Natural killer cell (primary cell): ENCODE measurements at regions not wholly inside any gene's neighbourhood (a gene's known extent, or its start where the extent isn't known, plus 50 kb on each side); places are given as distances from the start of the nearest gene placed in this dataset.

Experiments used
- ATAC-seq, 3 donors: fragments of 150-1000 bp in 2 of 3; fragments of 200-7000 bp in 1 of 3; cut with Tn5 transposase; 1 replicate in 1 of 3; 2 replicates in 2 of 3; pipeline ENCODE4 v1.10.0; 2021; ENCODE audit warnings: mild to moderate bottlenecking in 2 of 3, moderate library complexity in 2 of 3
- DNase-seq, 2 donors: peaks; one replicate each; pipeline versions ENCODE4 v3.0.0 to v3.0.0-alpha.2; 2013 to 2021; ENCODE audit warnings: mixed read lengths in 1 of 2
- H3K27ac ChIP-seq: one replicate; pipeline ENCODE4 v1.5.1; 2013; ENCODE audit warnings: mild to moderate bottlenecking, low read length
- H3K27me3 ChIP-seq: one replicate; pipeline ENCODE4 v1.6.1; 2013; ENCODE audit warnings: low read length; ENCODE audit not compliant: control insufficient read depth, insufficient read depth
- H3K36me3 ChIP-seq: one replicate; pipeline ENCODE4 v1.6.1; 2013; ENCODE audit warnings: low read length; ENCODE audit not compliant: control insufficient read depth, insufficient read depth
- H3K4me1 ChIP-seq: one replicate; pipeline ENCODE4 v1.6.1; 2013; ENCODE audit warnings: low read length; ENCODE audit not compliant: control insufficient read depth, insufficient read depth
- H3K4me3 ChIP-seq: one replicate; pipeline ENCODE4 v1.5.1; 2013; ENCODE audit warnings: low read length
- H3K9me3 ChIP-seq: one replicate; pipeline ENCODE4 v1.6.1; 2013; ENCODE audit warnings: low read length; ENCODE audit not compliant: control insufficient read depth, insufficient read depth
- H3K27ac Mint-ChIP-seq, 2 donors: one replicate each; pipeline ENCODE4 v1.8.0; 2022; ENCODE audit warnings: mild to moderate bottlenecking in 2 of 2, mixed read lengths in 2 of 2, moderate library complexity in 1 of 2
- H3K27me3 Mint-ChIP-seq, 2 donors: one replicate each; pipeline ENCODE4 v1.8.0; 2022; ENCODE audit warnings: low read depth in 2 of 2, mixed read lengths in 2 of 2
- H3K36me3 Mint-ChIP-seq: one replicate; pipeline ENCODE4 v1.8.0; 2022; ENCODE audit warnings: mixed read lengths
- H3K4me1 Mint-ChIP-seq, 2 donors: one replicate each; pipeline ENCODE4 v1.8.0; 2022; ENCODE audit warnings: mixed read lengths in 2 of 2
- H3K4me3 Mint-ChIP-seq: one replicate; pipeline ENCODE4 v1.8.0; 2022; ENCODE audit warnings: mild to moderate bottlenecking, moderate library complexity, mixed read lengths
- H3K9me3 Mint-ChIP-seq, 2 donors: one replicate each; pipeline ENCODE4 v1.8.0; 2022; ENCODE audit warnings: mixed read lengths in 2 of 2
- CTCF ChIP-seq: fragments of 200-600 bp; IDR thresholded peaks from one replicate; pipeline ENCODE4 v1.8.0; 2022; ENCODE audit warnings: antibody characterized with exemption
- WGBS: methylation state at CpG from one replicate; pipeline ENCODE4 v1.1.7; 2013; ENCODE audit warnings: missing lambda C conversion rate; ENCODE audit not compliant: insufficient coverage; 5-methylcytosine and 5-hydroxymethylcytosine counted together
- intact Hi-C: fragments of 100-400 bp; cut with micrococcal nuclease; formaldehyde crosslinking; loops from one replicate; pipeline ENCODE4 v1.14.2; 2022

- Mint-ChIP-seq H3K4me1 (no peaks in the 10 kb centered on the region), H3K27me3 (peaks cover 0 to 11% of the 10 kb centered on the region in 2 donors), H3K4me3 (no peak overlapping the region), H3K9me3 (no peaks in the 10 kb centered on the region), H3K36me3 (no peaks in the 10 kb centered on the region), H3K27ac (no peak overlapping the region)
- Histone ChIP-seq H3K9me3 (no peaks in the 10 kb centered on the region), H3K27me3 (no peaks in the 10 kb centered on the region), H3K4me1 (no peaks in the 10 kb centered on the region), H3K36me3 (no peaks in the 10 kb centered on the region), H3K4me3 (no peak overlapping the region), H3K27ac (no peak overlapping the region)
- WGBS = 47% methylated on average over 2 of the region's 2 CpGs
- TF ChIP-seq CTCF = no peak
- DNase-seq (no peak), ATAC-seq (no peak)
- intact Hi-C loops = no loop called here
Measured at GRCh38 chr5:67395790-67396418, 199.3 kb upstream of the CD180 start.

- no peaks in the 10 kb centered on the region for H3K27me3 ChIP-seq
- no peaks in the 10 kb centered on the region for H3K36me3 ChIP-seq
- DNase-seq (no peak), ATAC-seq (no peak)
- H3K27ac Mint-ChIP-seq = no peak overlapping the region
- H3K4me3 ChIP-seq = no peak overlapping the region
- H3K4me3 Mint-ChIP-seq = no peak overlapping the region
- TF ChIP-seq CTCF = no peak
- no peak overlapping the region for H3K27ac ChIP-seq
- H3K4me1 ChIP-seq = no peaks in the 10 kb centered on the region
- no peaks in the 10 kb centered on the region for H3K36me3 Mint-ChIP-seq
- intact Hi-C loops = no loop called here
- peaks cover 0 to 11% of the 10 kb centered on the region in 2 donors for H3K27me3 Mint-ChIP-seq
- H3K4me1 Mint-ChIP-seq = no peaks in the 10 kb centered on the region
- no peaks in the 10 kb centered on the region for H3K9me3 ChIP-seq
- no peaks in the 10 kb centered on the region for H3K9me3 Mint-ChIP-seq
Measured at GRCh38 chr5:67393211-67393610, 196.6 kb upstream of the CD180 start.

GRCh38 chr5:67390935-67391334 is 194.3 kb upstream of the CD180 start:
- H3K27me3 ChIP-seq = no peaks in the 10 kb centered on the region
- intact Hi-C loops = no loop called here
- Mint-ChIP-seq H3K27me3 (peaks cover 0 to 11% of the 10 kb centered on the region in 2 donors), H3K4me1 (no peaks in the 10 kb centered on the region), H3K4me3 (no peak overlapping the region), H3K36me3 (no peaks in the 10 kb centered on the region), H3K27ac (no peak overlapping the region), H3K9me3 (no peaks in the 10 kb centered on the region)
- ATAC-seq (no peak), DNase-seq (no peak)
- TF ChIP-seq CTCF = no peak
- no peak overlapping the region for H3K4me3 ChIP-seq
- no peaks in the 10 kb centered on the region for H3K36me3 ChIP-seq
- no peaks in the 10 kb centered on the region for H3K9me3 ChIP-seq
- H3K4me1 ChIP-seq = no peaks in the 10 kb centered on the region
- no CpG with 5 or more reads among the region's 1 CpG for WGBS
- no peak overlapping the region for H3K27ac ChIP-seq

- intact Hi-C loops = no loop called here
- no peak overlapping the region for H3K27ac ChIP-seq
Measured at GRCh38 chr5:67383451-67383850, 186.9 kb upstream of the CD180 start.

More at GRCh38 chr5:67383451-67383850, 186.9 kb upstream of the CD180 start:
- Mint-ChIP-seq H3K27ac (no peak overlapping the region), H3K4me3 (no peak overlapping the region), H3K36me3 (no peaks in the 10 kb centered on the region), H3K9me3 (no peaks in the 10 kb centered on the region), H3K4me1 (no peaks in the 10 kb centered on the region), H3K27me3 (peaks cover 7 to 9% of the 10 kb centered on the region in 2 donors)
- ATAC-seq (no peak), DNase-seq (no peak)
- H3K27me3 ChIP-seq = no peaks in the 10 kb centered on the region
- H3K4me3 ChIP-seq = no peak overlapping the region
- no peaks in the 10 kb centered on the region for H3K36me3 ChIP-seq
- H3K4me1 ChIP-seq = no peaks in the 10 kb centered on the region
- H3K9me3 ChIP-seq = no peaks in the 10 kb centered on the region
- TF ChIP-seq CTCF = no peak
